H1 (cell line): ENCODE measurements at regions not wholly inside any gene's neighbourhood (a gene's known extent, or its start where the extent isn't known, plus 50 kb on each side); places are given as distances from the start of the nearest gene placed in this dataset.

Source experiments
- CTCF ChIA-PET: fragments of 300-600 bp; sonication (Branson Sonifier 250); formaldehyde crosslinking; loops from one replicate; lab custom pipeline; 2021; ENCODE audit not compliant: partially characterized antibody; lab: Charles Lee
- POLR2A ChIA-PET: fragments of 300-600 bp; sonication (Branson Sonifier 250); formaldehyde crosslinking; loops from one replicate; lab custom pipeline; 2021; ENCODE audit warnings: inconsistent platforms; ENCODE audit not compliant: partially characterized antibody; lab: Charles Lee
- DNase-seq, 2 experiments: peaks; one replicate each; pipeline versions ENCODE4 v3.0.0 to v3.0.0-alpha.2; 2010 to 2022; ENCODE audit warnings: low spot score in 2 of 2, low read depth in 1 of 2, mixed read lengths in 1 of 2
- FAIRE-seq: peaks from 2 replicates; lab custom pipeline; 2011; peaks lifted over from hg19 to GRCh38; lab: Jason Lieb, UNC
- H2AFZ ChIP-seq: 2 replicates; pipeline ENCODE4 v1.8.1; 2012; ENCODE audit warnings: low read length, inconsistent platforms
- H2AK5ac ChIP-seq: 2 replicates; pipeline ENCODE4 v1.6.1; 2013; ENCODE audit warnings: low read depth, low read length
- H2BK120ac ChIP-seq: replicated peaks from 2 replicates; pipeline ENCODE3; 2013; ENCODE audit warnings: low read depth, low read length, inconsistent platforms
- H2BK12ac ChIP-seq: 2 replicates; pipeline ENCODE4 v1.6.1; 2013; ENCODE audit warnings: low read depth, low read length
- H2BK15ac ChIP-seq: 2 replicates; pipeline ENCODE4 v1.6.1; 2013; ENCODE audit warnings: low read length
- H2BK20ac ChIP-seq: 2 replicates; pipeline ENCODE4 v1.6.1; 2013; ENCODE audit warnings: low read length
- H2BK5ac ChIP-seq: 2 replicates; pipeline ENCODE4 v1.6.1; 2013; ENCODE audit warnings: low read depth, low read length
- H3K14ac ChIP-seq: 2 replicates; pipeline ENCODE4 v1.6.1; 2013; ENCODE audit warnings: inconsistent platforms; ENCODE audit not compliant: insufficient read length
- H3K18ac ChIP-seq: 2 replicates; pipeline ENCODE4 v1.6.1; 2013; ENCODE audit warnings: low read length; ENCODE audit errors: extremely low read depth
- H3K23ac ChIP-seq: 2 replicates; pipeline ENCODE4 v1.6.1; 2013; ENCODE audit warnings: inconsistent platforms; ENCODE audit not compliant: insufficient read length
- H3K23me2 ChIP-seq: 2 replicates; pipeline ENCODE4 v1.6.1; 2013; ENCODE audit warnings: low read depth, low read length
- H3K27ac ChIP-seq: 2 replicates; pipeline ENCODE4 v1.6.1; 2011; ENCODE audit warnings: low read depth, low read length, inconsistent platforms
- H3K27me3 ChIP-seq, 4 experiments: replicated peaks in 1 of 4; 1 replicate in 1 of 4; 2 replicates in 3 of 4; pipeline versions ENCODE4 v1.6.1 to v1.8.1; 2011 to 2013; ENCODE audit warnings: low read length in 3 of 4, mild to moderate bottlenecking in 3 of 4, inconsistent platforms in 2 of 4, mixed read lengths in 2 of 4, moderate library complexity in 1 of 4; ENCODE audit not compliant: control insufficient read depth in 3 of 4, insufficient read depth in 3 of 4; ENCODE audit errors: extremely low read depth in 1 of 4
- H3K36me3 ChIP-seq, 4 experiments: 2 replicates each; pipeline versions ENCODE4 v1.6.1 to v1.8.1; 2011 to 2013; ENCODE audit warnings: mild to moderate bottlenecking in 4 of 4, low read length in 3 of 4, moderate library complexity in 2 of 4, control low read depth in 1 of 4, inconsistent platforms in 1 of 4; ENCODE audit not compliant: insufficient read depth in 4 of 4, control insufficient read depth in 2 of 4
- H3K4ac ChIP-seq: replicated peaks from 2 replicates; pipeline ENCODE3; 2013; ENCODE audit warnings: low read length, low read depth, mixed read lengths, inconsistent platforms; ENCODE audit not compliant: insufficient read length
- H3K4me1 ChIP-seq, 4 experiments: replicated peaks in 1 of 4; 1 replicate in 1 of 4; 2 replicates in 3 of 4; pipeline versions ENCODE4 v1.6.1 to v1.8.1; 2011 to 2013; ENCODE audit warnings: low read length in 3 of 4, inconsistent platforms in 2 of 4, mixed read lengths in 1 of 4; ENCODE audit not compliant: insufficient read depth in 4 of 4, control insufficient read depth in 3 of 4
- H3K4me2 ChIP-seq, 2 experiments: 2 replicates each; pipeline versions ENCODE4 v1.6.1 to v1.8.1; 2011 to 2013; ENCODE audit warnings: low read depth in 2 of 2, low read length in 2 of 2, control low read depth in 1 of 2, inconsistent platforms in 1 of 2, mild to moderate bottlenecking in 1 of 2; ENCODE audit not compliant: insufficient read depth in 1 of 2
- H3K4me3 ChIP-seq, 4 experiments: fragments of 200-600, 300-600 bp in 1 of 4; sonication (generic), shearing (Covaris generic), sonication (Bioruptor Twin) in 1 of 4; 2 replicates each; pipeline versions ENCODE4 v1.5.1 to v1.8.1; 2011 to 2016; ENCODE audit warnings: low read length in 4 of 4, low read depth in 3 of 4, control low read depth in 2 of 4, inconsistent platforms in 2 of 4, mild to moderate bottlenecking in 2 of 4, mixed read lengths in 1 of 4, moderate library complexity in 1 of 4; ENCODE audit not compliant: insufficient read depth in 2 of 4; ENCODE audit errors: extremely low read depth in 1 of 4
- H3K56ac ChIP-seq: replicated peaks from 2 replicates; pipeline ENCODE3; 2013; ENCODE audit warnings: low read depth, mild to moderate bottlenecking, mixed read lengths, low read length, inconsistent platforms; ENCODE audit not compliant: insufficient read length
- H3K79me1 ChIP-seq: 2 replicates; pipeline ENCODE4 v1.6.1; 2013; ENCODE audit warnings: low read depth, low read length, control low read depth
- H3K79me2 ChIP-seq, 2 experiments: 2 replicates each; pipeline versions ENCODE4 v1.6.1 to v1.8.1; 2012 to 2013; ENCODE audit warnings: low read length in 2 of 2, mild to moderate bottlenecking in 2 of 2, inconsistent platforms in 1 of 2; ENCODE audit not compliant: insufficient read depth in 2 of 2, control insufficient read depth in 1 of 2
- H3K9ac ChIP-seq, 4 experiments: replicated peaks in 1 of 4; 1 replicate in 1 of 4; 2 replicates in 3 of 4; pipeline versions ENCODE4 v1.6.1 to v1.8.1; 2011 to 2013; ENCODE audit warnings: low read depth in 3 of 4, low read length in 3 of 4, control low read depth in 2 of 4, mild to moderate bottlenecking in 2 of 4, moderate library complexity in 2 of 4, inconsistent platforms in 1 of 4; ENCODE audit errors: extremely low read depth in 1 of 4
- H3K9me3 ChIP-seq, 2 experiments: 2 replicates each; pipeline versions ENCODE4 v1.6.1 to v1.8.1; 2012 to 2013; ENCODE audit warnings: mild to moderate bottlenecking in 2 of 2, moderate library complexity in 2 of 2, control low read depth in 1 of 2, inconsistent platforms in 1 of 2, low read depth in 1 of 2, low read length in 1 of 2, mixed read lengths in 1 of 2; ENCODE audit not compliant: insufficient read depth in 2 of 2
- H4K20me1 ChIP-seq, 2 experiments: replicated peaks in 1 of 2; 2 replicates each; pipeline versions ENCODE3 to v1.8.1; 2011 to 2013; ENCODE audit warnings: inconsistent platforms in 2 of 2, low read length in 2 of 2, mild to moderate bottlenecking in 1 of 2; ENCODE audit not compliant: insufficient read depth in 2 of 2, control insufficient read depth in 1 of 2
- H4K5ac ChIP-seq: 2 replicates; pipeline ENCODE4 v1.6.1; 2013; ENCODE audit warnings: low read length, low read depth, mixed read lengths, inconsistent platforms; ENCODE audit not compliant: insufficient read length
- H4K8ac ChIP-seq: 2 replicates; pipeline ENCODE4 v1.8.0; 2013; ENCODE audit warnings: mild to moderate bottlenecking, moderate library complexity, low read length, inconsistent platforms; ENCODE audit not compliant: insufficient read depth; ENCODE audit errors: extremely low read depth
- H4K91ac ChIP-seq: replicated peaks from 2 replicates; pipeline ENCODE3; 2013; ENCODE audit warnings: low read length, mixed read lengths, inconsistent platforms; ENCODE audit not compliant: insufficient read length
- GTF2F1 ChIP-seq: IDR thresholded peaks from 2 replicates; pipeline ENCODE4 v1.6.1; 2012; ENCODE audit warnings: low read depth, low read length, improper control_type of control experiment, borderline replicate concordance
- MAFK ChIP-seq: IDR thresholded peaks from 2 replicates; pipeline ENCODE4 v1.6.1; 2012; ENCODE audit warnings: low read depth, mild to moderate bottlenecking, improper control_type of control experiment, low read length
- NRF1 ChIP-seq: IDR thresholded peaks from 2 replicates; pipeline ENCODE4 v1.6.1; 2011; ENCODE audit warnings: mild to moderate bottlenecking, low read depth, low read length, improper control_type of control experiment
- PHF8 ChIP-seq: fragments of 200-600 bp; sonication (generic); conservative IDR thresholded peaks from 2 replicates; pipeline ENCODE4 v1.7.1; 2012; ENCODE audit warnings: low read depth, mild to moderate bottlenecking, inconsistent platforms, low read length, moderate library complexity
- TAF7 ChIP-seq: optimal IDR thresholded peaks from 2 replicates; pipeline ENCODE3; 2011; ENCODE audit warnings: low read depth, mild to moderate bottlenecking, inconsistent platforms, low read length, moderate library complexity, borderline replicate concordance
- WGBS, 2 experiments: shearing (Covaris generic) in 1 of 2; methylation state at CpG; one replicate each; pipeline versions ENCODE4 v1.1.6 to v1.1.7; 2013 to 2015; ENCODE audit warnings: low lambda C conversion rate in 2 of 2, mixed read lengths in 2 of 2, inconsistent platforms in 1 of 2, low coverage in 1 of 2, missing lambda C conversion rate in 1 of 2; ENCODE audit not compliant: insufficient replicate concordance in 2 of 2, insufficient coverage in 1 of 2, insufficient read length in 1 of 2; ENCODE audit errors: extremely low coverage in 1 of 2, missing lambda C conversion rate in 1 of 2; 5-methylcytosine and 5-hydroxymethylcytosine counted together
- TF ChIP-seq, protein P1 (sequence below): IDR thresholded peaks from 2 replicates; pipeline ENCODE4 v1.6.1; 2011; ENCODE audit warnings: low read length, improper control_type of control experiment

DNA sequence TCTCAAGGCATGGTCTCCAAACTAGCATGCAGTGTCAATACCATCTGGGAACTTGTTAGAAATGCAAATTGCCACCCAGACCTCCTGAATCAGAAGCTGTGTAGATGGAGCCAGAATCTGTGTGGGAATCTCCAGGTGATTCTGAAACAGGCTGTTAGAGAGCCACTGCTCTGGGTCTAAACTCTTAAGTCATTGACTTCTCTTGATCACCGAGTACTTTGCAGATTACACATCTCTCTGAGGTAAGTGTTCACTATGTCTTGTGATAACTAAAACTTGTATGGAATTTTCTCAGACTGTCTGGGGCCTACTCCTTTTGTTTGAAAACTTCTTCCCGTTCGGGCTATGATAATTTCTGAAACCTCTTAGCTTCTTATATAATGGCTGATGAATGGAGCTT lies 315.6 kb downstream of the EDEM1 start:
- Histone ChIP-seq H3K14ac (no peak overlapping the region), H4K8ac (no peak overlapping the region), H3K36me3 (no peaks in the 10 kb centered on the region), H3K9me3 (0 out of 4 replicates have a peak, but pooled peaks cover 0 to under 1% of the 10 kb centered on the region in 2 experiments), H2AFZ (no peak overlapping the region), H3K4ac (no peak overlapping the region), H4K91ac (no peak overlapping the region), H2BK5ac (no peak overlapping the region), H2BK20ac (no peak overlapping the region), H2BK120ac (no peak overlapping the region), H4K5ac (no peak overlapping the region), H3K4me3 (no peak overlapping the region), H2BK15ac (no peak overlapping the region), H3K4me1 (peaks cover 0 to 3% (median 1%) of the 10 kb centered on the region in 4 experiments; a peak in 2 of 7 replicates), H3K18ac (no peak overlapping the region), H3K27me3 (no peaks in the 10 kb centered on the region), H3K79me1 (no peaks in the 10 kb centered on the region), H3K56ac (no peak overlapping the region), H2BK12ac (no peak overlapping the region), H4K20me1 (no peaks in the 10 kb centered on the region), H3K79me2 (no peaks in the 10 kb centered on the region), H3K23me2 (no peaks in the 10 kb centered on the region), H2AK5ac (no peak overlapping the region), H3K23ac (no peak overlapping the region), H3K9ac (no peak overlapping the region), H3K4me2 (no peak overlapping the region), H3K27ac (no peak overlapping the region)
- FAIRE-seq (no peak), DNase-seq (no peak)
- POLR2A ChIA-PET = interaction anchor here (0.9 kb wide), 1 partner anchor 20 kb away, joined by 3 read pairs; no protein-coding TSS in a partner anchor
- CTCF ChIA-PET = no interaction called here
- TF ChIP-seq GTF2F1 (no peak), PHF8 (no peak), NRF1 (no peak), MAFK (no peak), TAF7 (no peak)
- TF ChIP-seq, protein P1, sequence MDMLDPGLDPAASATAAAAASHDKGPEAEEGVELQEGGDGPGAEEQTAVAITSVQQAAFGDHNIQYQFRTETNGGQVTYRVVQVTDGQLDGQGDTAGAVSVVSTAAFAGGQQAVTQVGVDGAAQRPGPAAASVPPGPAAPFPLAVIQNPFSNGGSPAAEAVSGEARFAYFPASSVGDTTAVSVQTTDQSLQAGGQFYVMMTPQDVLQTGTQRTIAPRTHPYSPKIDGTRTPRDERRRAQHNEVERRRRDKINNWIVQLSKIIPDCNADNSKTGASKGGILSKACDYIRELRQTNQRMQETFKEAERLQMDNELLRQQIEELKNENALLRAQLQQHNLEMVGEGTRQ = no peak
- 94% methylated on average over 3 of the region's 3 CpGs; no CpG with 5 or more reads in 1 of the 2 experiments for WGBS, 2 experiments
